HAP-1 (cell line): ENCODE measurements at regions not wholly inside any gene's neighbourhood (a gene's known extent, or its start where the extent isn't known, plus 50 kb on each side); places are given as distances from the start of the nearest gene placed in this dataset.

Experiments
- DNase-seq, 2 experiments: peaks; one replicate each; pipeline ENCODE4 v3.0.0-alpha.2; 2016 to 2020; ENCODE audit warnings: low spot score in 2 of 2
- H3K27me3 ChIP-seq: fragments of 250-450 bp; sonication (Bioruptor Pico); 2 replicates; pipeline ENCODE4 v1.5.1; 2020; ENCODE audit warnings: low read depth, mild to moderate bottlenecking, moderate library complexity
- H3K36me3 ChIP-seq: fragments of 250-450 bp; sonication (Bioruptor Pico); replicated peaks from 2 replicates; pipeline ENCODE4 v1.5.1; 2020; ENCODE audit warnings: mild to moderate bottlenecking
- H3K4me1 ChIP-seq: fragments of 250-450 bp; sonication (Bioruptor Pico); 2 replicates; pipeline ENCODE4 v1.5.1; 2020; ENCODE audit warnings: mild to moderate bottlenecking
- H3K4me3 ChIP-seq: fragments of 250-450 bp; sonication (Bioruptor Pico); 2 replicates; pipeline ENCODE4 v1.5.1; 2020; ENCODE audit warnings: mild to moderate bottlenecking, moderate library complexity
- H3K9me3 ChIP-seq: fragments of 250-450 bp; sonication (Bioruptor Pico); 2 replicates; pipeline ENCODE4 v1.5.1; 2020; ENCODE audit warnings: mild to moderate bottlenecking, moderate library complexity
- in situ Hi-C: fragments of 300-500 bp; cut with MboI; formaldehyde crosslinking; loops from 3 replicates; pipeline ENCODE4 v1.14.3; 2020; ENCODE audit warnings: low sequenced_read_pairs, inconsistent platforms, mixed read lengths

- H3K27me3 ChIP-seq: no peaks in the 10 kb centered on the region
- no peak overlapping the region for H3K4me3 ChIP-seq
- in situ Hi-C loops: no loop called here
- H3K36me3 ChIP-seq: no peaks in the 10 kb centered on the region
- no peaks in the 10 kb centered on the region for H3K9me3 ChIP-seq
- DNase-seq: no peak
- H3K4me1 ChIP-seq: no peaks in the 10 kb centered on the region; the same call in 1 of the 2 replicates
Measured at GRCh38 chr7:106992511-106992910, 52.0 kb upstream of the PRKAR2B start.
